ENCODE measurements at regions not wholly inside any gene's neighbourhood (a gene's known extent, or its start where the extent isn't known, plus 50 kb on each side); places are given as distances from the start of the nearest gene placed in this dataset.

DNA sequence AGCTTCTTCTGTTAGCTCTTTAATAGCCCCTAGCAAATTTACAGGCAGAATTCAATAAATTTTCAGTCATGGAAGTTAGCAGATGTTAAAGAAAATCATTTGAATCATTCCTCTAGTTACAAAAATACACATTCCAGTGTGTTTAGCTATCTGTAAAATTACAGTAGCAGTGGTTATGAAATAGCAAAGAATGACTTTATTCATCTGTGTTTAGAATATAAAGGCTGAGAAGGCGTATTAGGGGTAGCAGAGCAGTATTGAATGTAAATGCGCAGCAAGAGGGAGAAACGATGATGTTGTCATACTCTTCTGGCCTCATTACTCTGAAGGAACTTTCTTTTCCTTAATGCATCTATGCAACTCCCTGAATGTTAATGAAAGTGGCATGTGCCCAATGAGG is 106.2 kb upstream of the CYYR1 start:
- TF ChIP-seq, protein P1, sequence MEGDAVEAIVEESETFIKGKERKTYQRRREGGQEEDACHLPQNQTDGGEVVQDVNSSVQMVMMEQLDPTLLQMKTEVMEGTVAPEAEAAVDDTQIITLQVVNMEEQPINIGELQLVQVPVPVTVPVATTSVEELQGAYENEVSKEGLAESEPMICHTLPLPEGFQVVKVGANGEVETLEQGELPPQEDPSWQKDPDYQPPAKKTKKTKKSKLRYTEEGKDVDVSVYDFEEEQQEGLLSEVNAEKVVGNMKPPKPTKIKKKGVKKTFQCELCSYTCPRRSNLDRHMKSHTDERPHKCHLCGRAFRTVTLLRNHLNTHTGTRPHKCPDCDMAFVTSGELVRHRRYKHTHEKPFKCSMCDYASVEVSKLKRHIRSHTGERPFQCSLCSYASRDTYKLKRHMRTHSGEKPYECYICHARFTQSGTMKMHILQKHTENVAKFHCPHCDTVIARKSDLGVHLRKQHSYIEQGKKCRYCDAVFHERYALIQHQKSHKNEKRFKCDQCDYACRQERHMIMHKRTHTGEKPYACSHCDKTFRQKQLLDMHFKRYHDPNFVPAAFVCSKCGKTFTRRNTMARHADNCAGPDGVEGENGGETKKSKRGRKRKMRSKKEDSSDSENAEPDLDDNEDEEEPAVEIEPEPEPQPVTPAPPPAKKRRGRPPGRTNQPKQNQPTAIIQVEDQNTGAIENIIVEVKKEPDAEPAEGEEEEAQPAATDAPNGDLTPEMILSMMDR (IDR thresholded peaks at IDR 0.05), result no peak
- TF ChIP-seq POLR2A (IDR thresholded peaks at IDR 0.05), result no peak
